Stomach (tissue), 4 donors: ENCODE measurements at regions not wholly inside any gene's neighbourhood (a gene's known extent, or its start where the extent isn't known, plus 50 kb on each side); places are given as distances from the start of the nearest gene placed in this dataset.

Experiments
- CTCF ChIP-seq, 7 experiments: fragments of 450-650 bp in 4 of 7; fragments of 200-600 bp in 3 of 7; sonication (generic) in 3 of 7; IDR thresholded peaks; one replicate each; pipeline ENCODE4 v1.5.1; 2016 to 2019; ENCODE audit warnings: antibody characterized with exemption in 7 of 7, control low read depth in 2 of 7, mild to moderate bottlenecking in 1 of 7
- POLR2A ChIP-seq, 4 donors: fragments of 450-650 bp; IDR thresholded peaks; one replicate each; pipeline ENCODE4 v1.6.1; 2016; ENCODE audit warnings: antibody characterized with exemption in 4 of 4, control low read depth in 2 of 4, mild to moderate bottlenecking in 1 of 4, moderate library complexity in 1 of 4

GRCh38 chr17:69788957-69789356, 286.1 kb upstream of the KCNJ16 start:
- no peak for TF ChIP-seq POLR2A (IDR thresholded peaks at IDR 0.05)
- TF ChIP-seq CTCF (IDR thresholded peaks at IDR 0.05) = no peak
